ENCODE measurements at regions not wholly inside any gene's neighbourhood (a gene's known extent, or its start where the extent isn't known, plus 50 kb on each side); places are given as distances from the start of the nearest gene placed in this dataset.
"Not testable (repeated sequence)": the region's sequence is repeated elsewhere in the genome, so short reads cannot be mapped to it uniquely, and the experiment has no call there.

DNA sequence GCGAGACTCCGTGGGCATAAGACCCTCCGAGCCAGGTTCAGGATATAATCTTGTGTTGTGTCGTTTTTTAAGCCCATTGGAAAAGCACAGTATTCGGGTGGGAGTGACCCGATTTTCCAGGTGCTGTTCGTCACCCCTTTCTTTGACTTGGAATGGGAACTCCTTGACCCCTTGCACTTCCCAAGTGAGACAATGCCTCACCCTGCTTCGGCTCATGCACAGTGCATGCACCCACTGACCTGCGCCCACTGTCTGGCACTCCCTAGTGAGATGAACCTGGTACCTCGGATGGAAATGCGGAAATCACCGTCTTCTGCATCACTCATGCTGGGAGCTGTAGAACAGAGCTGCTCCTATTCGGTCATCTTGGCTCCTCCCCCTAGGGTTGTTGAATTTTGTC, 307.7 kb upstream of the DEFB115 start:
- TF ChIP-seq, protein P1, sequence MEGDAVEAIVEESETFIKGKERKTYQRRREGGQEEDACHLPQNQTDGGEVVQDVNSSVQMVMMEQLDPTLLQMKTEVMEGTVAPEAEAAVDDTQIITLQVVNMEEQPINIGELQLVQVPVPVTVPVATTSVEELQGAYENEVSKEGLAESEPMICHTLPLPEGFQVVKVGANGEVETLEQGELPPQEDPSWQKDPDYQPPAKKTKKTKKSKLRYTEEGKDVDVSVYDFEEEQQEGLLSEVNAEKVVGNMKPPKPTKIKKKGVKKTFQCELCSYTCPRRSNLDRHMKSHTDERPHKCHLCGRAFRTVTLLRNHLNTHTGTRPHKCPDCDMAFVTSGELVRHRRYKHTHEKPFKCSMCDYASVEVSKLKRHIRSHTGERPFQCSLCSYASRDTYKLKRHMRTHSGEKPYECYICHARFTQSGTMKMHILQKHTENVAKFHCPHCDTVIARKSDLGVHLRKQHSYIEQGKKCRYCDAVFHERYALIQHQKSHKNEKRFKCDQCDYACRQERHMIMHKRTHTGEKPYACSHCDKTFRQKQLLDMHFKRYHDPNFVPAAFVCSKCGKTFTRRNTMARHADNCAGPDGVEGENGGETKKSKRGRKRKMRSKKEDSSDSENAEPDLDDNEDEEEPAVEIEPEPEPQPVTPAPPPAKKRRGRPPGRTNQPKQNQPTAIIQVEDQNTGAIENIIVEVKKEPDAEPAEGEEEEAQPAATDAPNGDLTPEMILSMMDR (IDR thresholded peaks at IDR 0.05; ENCODE audit: low read depth, low read length, missing control alignments): no peak
- H3K4me3 ChIP-seq (replicated peaks; ENCODE audit: low read depth, low read length): no peak overlapping the region
- no peak for DNase-seq (ENCODE audit: extremely low read depth, low read depth)

DNA sequence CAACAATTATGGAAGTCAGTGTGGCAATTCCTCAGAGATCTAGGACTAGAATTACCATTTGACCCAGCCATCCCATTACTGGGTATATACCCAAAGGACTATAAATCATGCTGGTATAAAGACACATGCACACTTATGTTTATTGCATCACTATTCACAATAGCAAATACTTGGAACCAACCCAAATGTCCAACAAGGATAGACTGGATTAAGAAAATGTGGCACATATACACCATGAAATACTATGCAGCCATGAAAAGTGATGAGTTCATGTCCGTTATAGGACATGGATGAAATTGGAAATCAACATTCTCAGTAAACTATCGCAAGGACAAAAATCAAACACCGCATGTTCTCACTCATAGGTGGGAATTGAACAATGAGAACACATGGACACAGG, 306.4 kb upstream of the DEFB115 start:
- H3K4me3 ChIP-seq (replicated peaks; ENCODE audit: low read depth, low read length); DNase-seq (ENCODE audit: extremely low read depth, low read depth): not testable (repeated sequence)

DNA sequence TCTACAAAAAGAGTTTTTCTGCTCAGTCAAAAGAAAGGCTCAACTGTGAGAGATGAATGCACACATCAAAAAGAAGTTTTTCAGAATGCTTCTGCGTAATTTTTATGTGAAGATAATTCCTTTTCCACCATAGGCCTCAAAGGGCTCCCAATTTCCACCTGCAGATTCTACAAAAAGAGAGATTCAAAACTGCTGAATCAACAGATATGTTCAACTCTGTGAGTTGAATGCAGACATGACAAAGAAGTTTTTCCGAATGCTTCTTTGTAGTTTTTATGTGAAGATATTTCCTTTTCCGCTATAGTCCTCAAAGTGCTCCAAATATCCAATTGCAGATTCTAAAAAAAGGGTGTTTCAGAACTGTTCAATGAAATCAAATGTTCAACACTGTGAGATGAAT, 300.8 kb upstream of the DEFB115 start:
- not testable (repeated sequence) for DNase-seq (ENCODE audit: extremely low read depth, low read depth); H3K4me3 ChIP-seq (replicated peaks; ENCODE audit: low read depth, low read length)

DNA sequence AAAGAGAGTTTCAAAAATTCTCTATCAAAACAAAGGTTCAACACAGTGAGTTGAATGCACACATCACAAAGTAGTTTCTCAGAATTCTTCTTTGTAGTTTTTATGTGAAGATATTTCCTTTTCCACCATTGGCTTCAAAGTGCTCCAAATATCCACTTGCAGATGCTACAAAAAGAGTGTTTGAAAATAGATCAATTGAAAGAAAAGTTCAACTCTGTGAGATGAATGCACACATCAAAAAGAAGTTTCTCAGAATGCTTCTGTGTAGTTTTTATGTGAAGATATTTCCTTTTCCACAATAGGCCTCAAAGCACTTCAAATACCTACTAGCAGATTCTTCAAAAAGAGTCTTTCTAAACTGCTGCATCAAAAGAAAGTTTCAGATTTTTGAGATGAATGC, 298.3 kb upstream of the DEFB115 start:
- H3K4me3 ChIP-seq (replicated peaks; ENCODE audit: low read depth, low read length); DNase-seq (ENCODE audit: extremely low read depth, low read depth): not testable (repeated sequence)

DNA sequence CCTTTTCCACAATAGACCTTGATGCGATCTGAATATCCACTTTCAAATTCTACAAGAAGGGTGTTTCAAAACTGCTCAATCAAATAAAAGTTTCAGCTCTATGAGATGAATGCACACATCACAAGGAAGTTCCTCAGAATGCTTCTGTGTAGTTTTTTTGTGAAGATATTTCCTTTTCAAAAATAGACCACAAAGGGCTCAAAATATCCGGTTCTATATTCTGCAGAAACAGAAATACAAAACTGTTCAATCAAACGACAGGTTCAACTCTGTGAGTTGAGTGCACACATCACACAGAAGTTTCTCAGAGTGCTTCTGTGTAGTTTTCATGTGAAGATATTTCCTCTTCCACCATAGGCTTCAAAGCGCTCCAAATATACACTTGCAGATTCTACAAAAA, 293.9 kb upstream of the DEFB115 start:
- TF ChIP-seq, protein P1 (IDR thresholded peaks at IDR 0.05; ENCODE audit: low read depth, low read length, missing control alignments): no peak
- DNase-seq (ENCODE audit: extremely low read depth, low read depth): no peak
- H3K4me3 ChIP-seq (replicated peaks; ENCODE audit: low read depth, low read length): no peak overlapping the region

DNA sequence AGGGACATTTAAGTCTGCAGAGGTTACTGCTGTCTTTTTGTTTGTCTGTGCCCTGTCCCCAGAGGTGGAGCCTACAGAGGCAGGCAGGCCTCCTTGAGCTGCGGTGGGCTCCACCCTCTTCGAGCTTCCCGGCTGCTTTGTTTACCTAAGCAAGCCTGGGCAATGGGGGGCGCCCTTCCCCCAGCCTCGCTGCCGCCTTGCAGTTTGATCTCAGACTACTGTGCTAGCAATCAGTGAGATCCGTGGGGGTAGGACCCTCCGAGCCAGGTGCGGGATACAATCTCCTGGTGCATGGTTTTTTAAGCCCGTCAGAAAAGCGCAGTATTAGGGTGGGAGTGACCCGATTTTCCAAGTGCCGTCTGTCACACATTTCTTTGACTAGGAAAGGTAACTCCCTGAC, 281.6 kb upstream of the DEFB115 start:
- not testable (repeated sequence) for H3K4me3 ChIP-seq (replicated peaks; ENCODE audit: low read depth, low read length); DNase-seq (ENCODE audit: extremely low read depth, low read depth)

DNA sequence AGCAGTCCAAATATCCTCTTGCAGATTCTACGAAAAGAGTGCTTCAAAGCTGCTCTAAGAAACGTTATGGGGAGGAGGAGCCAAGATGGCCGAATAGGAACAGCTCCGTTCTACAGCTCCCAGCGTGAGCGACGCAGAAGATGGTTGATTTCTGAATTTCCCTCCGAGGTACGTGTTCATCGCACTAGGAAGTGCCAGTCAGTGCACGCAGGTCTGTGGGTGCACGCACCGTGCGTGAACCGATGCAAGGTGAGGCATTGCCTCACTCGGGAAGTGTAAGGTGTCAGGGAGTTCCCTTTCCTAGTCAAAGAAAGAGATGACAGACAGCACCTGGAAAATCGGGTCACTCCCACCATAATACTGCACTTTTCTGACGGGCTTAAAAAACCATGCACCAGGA, 272.1 kb upstream of the DEFB115 start:
- TF ChIP-seq, protein P1 (IDR thresholded peaks at IDR 0.05; ENCODE audit: low read depth, low read length, missing control alignments): no peak
- H3K4me3 ChIP-seq (replicated peaks; ENCODE audit: low read depth, low read length): no peak overlapping the region
- DNase-seq (ENCODE audit: extremely low read depth, low read depth): no peak

All from HFF-Myc (cell line).